IMR-90 (cell line): ENCODE measurements at regions not wholly inside any gene's neighbourhood (a gene's known extent, or its start where the extent isn't known, plus 50 kb on each side); places are given as distances from the start of the nearest gene placed in this dataset.

Experiments used
- ATAC-seq: fragments of 200-7000 bp; cut with Tn5 transposase; 2 replicates; pipeline ENCODE4 v1.9.1; 2020; ENCODE audit warnings: low read depth, mild to moderate bottlenecking, moderate library complexity
- BruUV-seq: library from RNA; stranded (reverse); fragments of 400-500 nt; replicated peaks from 2 replicates; lab custom pipeline; 2021; lab: Mats Ljungman, UMichigan
- CTCF ChIA-PET: fragments of 300-600 bp; formaldehyde crosslinking; extraction: SDS; loops from one replicate; lab custom pipeline; 2021; ENCODE audit warnings: antibody characterized with exemption; lab: Yijun Ruan, JAX
- POLR2A ChIA-PET: fragments of 300-600 bp; sonication (Branson Sonifier 250); formaldehyde crosslinking; loops from one replicate; lab custom pipeline; 2022; ENCODE audit warnings: antibody characterized with exemption; ENCODE audit not compliant: unreplicated experiment; lab: Charles Lee
- DNase-seq: peaks from one replicate; pipeline ENCODE4 v3.0.0; 2013
- H2AFZ ChIP-seq: replicated peaks from 2 replicates; pipeline ENCODE3; 2013; ENCODE audit warnings: low read length, mild to moderate bottlenecking; ENCODE audit not compliant: poor library complexity
- H2AK5ac ChIP-seq: 2 replicates; pipeline ENCODE4 v1.6.1; 2013; ENCODE audit warnings: low read depth, low read length, inconsistent platforms
- H2AK9ac ChIP-seq: replicated peaks from 2 replicates; pipeline ENCODE3; 2013; ENCODE audit warnings: mild to moderate bottlenecking, low read depth, low read length, moderate library complexity; ENCODE audit not compliant: poor library complexity
- H2BK120ac ChIP-seq: 2 replicates; pipeline ENCODE4 v1.6.1; 2013; ENCODE audit warnings: low read depth, low read length, inconsistent platforms
- H2BK15ac ChIP-seq: 3 replicates; pipeline ENCODE4 v1.6.1; 2013; ENCODE audit warnings: low read depth, low read length, inconsistent platforms
- H2BK20ac ChIP-seq: 2 replicates; pipeline ENCODE4 v1.6.1; 2013; ENCODE audit warnings: low read depth, mild to moderate bottlenecking, inconsistent platforms, low read length, moderate library complexity
- H2BK5ac ChIP-seq: 2 replicates; pipeline ENCODE4 v1.6.1; 2013; ENCODE audit warnings: mild to moderate bottlenecking, low read depth, low read length, inconsistent platforms; ENCODE audit not compliant: poor library complexity, severe bottlenecking
- H3K14ac ChIP-seq: replicated peaks from 2 replicates; pipeline ENCODE4 v1.6.1; 2013; ENCODE audit warnings: low read depth, low read length, inconsistent platforms
- H3K18ac ChIP-seq: 2 replicates; pipeline ENCODE4 v1.6.1; 2013; ENCODE audit warnings: low read depth, low read length, control low read depth
- H3K23ac ChIP-seq: 2 replicates; pipeline ENCODE4 v1.6.1; 2013; ENCODE audit warnings: low read depth, low read length, inconsistent platforms
- H3K27ac ChIP-seq: 2 replicates; pipeline ENCODE4 v1.5.1; 2013; ENCODE audit warnings: mild to moderate bottlenecking, control low read depth, low read length; ENCODE audit not compliant: insufficient read depth
- H3K27me3 ChIP-seq: 2 replicates; pipeline ENCODE4 v1.6.1; 2013; ENCODE audit warnings: low read length; ENCODE audit not compliant: control insufficient read depth, insufficient read depth
- H3K36me3 ChIP-seq: 2 replicates; pipeline ENCODE4 v1.6.1; 2013; ENCODE audit warnings: low read length, mixed read lengths; ENCODE audit not compliant: control insufficient read depth, insufficient read depth
- H3K4ac ChIP-seq: 2 replicates; pipeline ENCODE4 v1.6.1; 2013; ENCODE audit warnings: low read depth, low read length, inconsistent platforms
- H3K4me1 ChIP-seq: 2 replicates; pipeline ENCODE4 v1.6.1; 2013; ENCODE audit warnings: low read length, mixed read lengths; ENCODE audit not compliant: control insufficient read depth, insufficient read depth
- H3K4me2 ChIP-seq: 2 replicates; pipeline ENCODE4 v1.6.1; 2013; ENCODE audit warnings: low read depth, mild to moderate bottlenecking, control low read depth, low read length, moderate library complexity
- H3K4me3 ChIP-seq: 2 replicates; pipeline ENCODE4 v1.5.1; 2013; ENCODE audit warnings: low read depth, mild to moderate bottlenecking, control low read depth, low read length, moderate library complexity; ENCODE audit not compliant: insufficient read depth
- H3K56ac ChIP-seq: 2 replicates; pipeline ENCODE4 v1.6.1; 2013; ENCODE audit warnings: low read length, inconsistent platforms; ENCODE audit not compliant: insufficient read depth; ENCODE audit errors: extremely low read depth
- H3K79me1 ChIP-seq, 2 experiments: 2 replicates each; pipeline ENCODE4 v1.6.1; 2013; ENCODE audit warnings: low read length in 2 of 2, inconsistent platforms in 1 of 2, low read depth in 1 of 2
- H3K9ac ChIP-seq: 2 replicates; pipeline ENCODE4 v1.6.1; 2013; ENCODE audit warnings: low read depth, low read length, control low read depth
- H3K9me1 ChIP-seq: 2 replicates; pipeline ENCODE4 v1.6.1; 2013; ENCODE audit warnings: low read length, inconsistent platforms; ENCODE audit not compliant: insufficient read depth
- H3K9me3 ChIP-seq: 2 replicates; pipeline ENCODE4 v1.6.1; 2013; ENCODE audit warnings: low read length; ENCODE audit not compliant: control insufficient read depth, insufficient read depth
- H4K20me1 ChIP-seq: 2 replicates; pipeline ENCODE4 v1.6.1; 2013; ENCODE audit warnings: low read length, inconsistent platforms; ENCODE audit not compliant: insufficient read depth
- H4K5ac ChIP-seq: 2 replicates; pipeline ENCODE4 v1.6.1; 2013; ENCODE audit warnings: mild to moderate bottlenecking, low read depth, low read length, control low read depth
- H4K8ac ChIP-seq, 2 experiments: 2 replicates each; pipeline ENCODE4 v1.6.1; 2013; ENCODE audit warnings: low read depth in 2 of 2, low read length in 2 of 2, control low read depth in 1 of 2, inconsistent platforms in 1 of 2
- H4K91ac ChIP-seq: 2 replicates; pipeline ENCODE4 v1.6.1; 2013; ENCODE audit warnings: low read depth, low read length, inconsistent platforms; ENCODE audit not compliant: insufficient read depth
- CEBPB ChIP-seq: IDR thresholded peaks from 2 replicates; pipeline ENCODE4 v1.6.1; 2012; ENCODE audit warnings: low read depth, low read length, improper control_type of control experiment
- CHD1 ChIP-seq: IDR thresholded peaks from 2 replicates; pipeline ENCODE4 v1.6.1; 2012; ENCODE audit warnings: low read depth, low read length, improper control_type of control experiment
- MAZ ChIP-seq: IDR thresholded peaks from 2 replicates; pipeline ENCODE4 v1.6.1; 2012; ENCODE audit warnings: low read depth, mild to moderate bottlenecking, low read length, improper control_type of control experiment, moderate library complexity, borderline replicate concordance
- NFE2L2 ChIP-seq: fragments of 150-350 bp; IDR thresholded peaks from 2 replicates; pipeline ENCODE4 v1.6.1; 2016; ENCODE audit warnings: low read depth, mild to moderate bottlenecking, low read length
- RAD21 ChIP-seq: IDR thresholded peaks from 2 replicates; pipeline ENCODE4 v1.6.1; 2012; ENCODE audit warnings: low read length, improper control_type of control experiment
- RFX5 ChIP-seq: IDR thresholded peaks from 2 replicates; pipeline ENCODE4 v1.8.0; 2012; ENCODE audit warnings: low read depth, mild to moderate bottlenecking, low read length, moderate library complexity
- SMC3 ChIP-seq: fragments of 150-350 bp; IDR thresholded peaks from 2 replicates; pipeline ENCODE4 v1.6.1; 2016; ENCODE audit warnings: low read depth, mild to moderate bottlenecking, antibody characterized with exemption, low read length, moderate library complexity
- WGBS, 2 experiments: methylation state at CpG; one replicate each; pipeline versions ENCODE4 v1.1.5 to v1.1.7; 2013; ENCODE audit warnings: missing lambda C conversion rate in 2 of 2; ENCODE audit not compliant: insufficient read length in 1 of 2; ENCODE audit errors: extremely low coverage in 2 of 2; 5-methylcytosine and 5-hydroxymethylcytosine counted together
- dilution Hi-C: fragments of 300-500 bp; cut with HindIII; formaldehyde crosslinking; loops from one replicate; pipeline ENCODE4 v1.14.3; 2018; ENCODE audit warnings: low sequenced_read_pairs; ENCODE audit not compliant: unreplicated experiment
- in situ Hi-C: fragments of 300-500 bp; cut with MboI; formaldehyde crosslinking; loops from 3 replicates; pipeline ENCODE4 v1.14.3; 2019; ENCODE audit warnings: low sequenced_read_pairs, inconsistent platforms, mixed read lengths
- intact Hi-C: fragments of 100-400 bp; cut with micrococcal nuclease; formaldehyde crosslinking; loops from 2 replicates; pipeline ENCODE4 v1.10.0; 2022

DNA sequence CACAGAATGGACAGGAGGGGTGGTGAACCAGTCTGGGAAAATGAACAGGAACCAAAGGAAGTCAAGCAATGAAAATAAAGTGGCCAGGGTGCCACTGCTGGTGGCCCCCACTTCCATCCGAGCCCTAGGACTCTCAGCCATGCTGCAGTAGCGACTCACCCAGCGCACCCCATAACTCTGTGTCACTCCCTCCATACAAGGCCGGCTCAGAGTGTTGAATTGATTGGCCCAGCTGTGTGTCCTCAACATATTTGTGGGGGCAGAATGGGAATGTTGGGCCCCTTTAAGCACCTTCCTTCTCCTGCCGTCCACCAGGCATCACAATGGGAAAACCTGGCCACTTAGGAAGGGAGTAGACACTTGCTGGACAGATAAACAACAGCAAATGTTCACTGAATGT is 169.0 kb upstream of the SDK2 start:
- WGBS, 2 experiments, result no CpG with 5 or more reads among the region's 5 CpGs
- Histone ChIP-seq H2AK5ac (no peak overlapping the region), H2BK15ac (no peak overlapping the region), H3K9ac (no peak overlapping the region), H2BK20ac (no peak overlapping the region), H3K9me3 (peaks cover 17% of the 10 kb centered on the region), H3K36me3 (no peaks in the 10 kb centered on the region), H3K4me1 (no peaks in the 10 kb centered on the region), H3K18ac (no peak overlapping the region), H3K14ac (no peak overlapping the region), H3K4ac (no peak overlapping the region), H2AFZ (no peak overlapping the region), H4K91ac (no peak overlapping the region), H3K79me1 (no peaks in the 10 kb centered on the region), H4K20me1 (no peaks in the 10 kb centered on the region), H3K56ac (no peak overlapping the region), H2AK9ac (peak overlapping the region; percentile 65), H2BK120ac (no peak overlapping the region), H3K23ac (no peak overlapping the region), H3K4me3 (no peak overlapping the region), H3K27me3 (no peaks in the 10 kb centered on the region), H3K4me2 (no peak overlapping the region), H3K9me1 (no peaks in the 10 kb centered on the region), H3K27ac (no peak overlapping the region), H4K5ac (no peak overlapping the region), H2BK5ac (no peak overlapping the region), H4K8ac (no peak overlapping the region)
- dilution Hi-C loops (no loop called here), intact Hi-C loops (no loop called here), in situ Hi-C loops (no loop called here)
- ATAC-seq (no peak), DNase-seq (no peak)
- CTCF ChIA-PET, result no interaction called here
- POLR2A ChIA-PET, result no interaction called here
- no TSS peak for BruUV-seq
- TF ChIP-seq CHD1, result no peak
- no peak for TF ChIP-seq MAZ
- TF ChIP-seq NFE2L2, result no peak
- TF ChIP-seq SMC3, result no peak
- TF ChIP-seq RFX5, result no peak
- no peak for TF ChIP-seq RAD21
- no peak for TF ChIP-seq CEBPB
